HG02763 (cell line): ENCODE measurements at regions not wholly inside any gene's neighbourhood (a gene's known extent, or its start where the extent isn't known, plus 50 kb on each side); places are given as distances from the start of the nearest gene placed in this dataset.

Experiments used
- ATAC-seq: cut with Tn5 transposase; IDR thresholded peaks from one replicate; pipeline ENCODE4 v1.9.1; 2021; ENCODE audit warnings: mild to moderate bottlenecking, moderate library complexity; ENCODE audit not compliant: unreplicated experiment

DNA sequence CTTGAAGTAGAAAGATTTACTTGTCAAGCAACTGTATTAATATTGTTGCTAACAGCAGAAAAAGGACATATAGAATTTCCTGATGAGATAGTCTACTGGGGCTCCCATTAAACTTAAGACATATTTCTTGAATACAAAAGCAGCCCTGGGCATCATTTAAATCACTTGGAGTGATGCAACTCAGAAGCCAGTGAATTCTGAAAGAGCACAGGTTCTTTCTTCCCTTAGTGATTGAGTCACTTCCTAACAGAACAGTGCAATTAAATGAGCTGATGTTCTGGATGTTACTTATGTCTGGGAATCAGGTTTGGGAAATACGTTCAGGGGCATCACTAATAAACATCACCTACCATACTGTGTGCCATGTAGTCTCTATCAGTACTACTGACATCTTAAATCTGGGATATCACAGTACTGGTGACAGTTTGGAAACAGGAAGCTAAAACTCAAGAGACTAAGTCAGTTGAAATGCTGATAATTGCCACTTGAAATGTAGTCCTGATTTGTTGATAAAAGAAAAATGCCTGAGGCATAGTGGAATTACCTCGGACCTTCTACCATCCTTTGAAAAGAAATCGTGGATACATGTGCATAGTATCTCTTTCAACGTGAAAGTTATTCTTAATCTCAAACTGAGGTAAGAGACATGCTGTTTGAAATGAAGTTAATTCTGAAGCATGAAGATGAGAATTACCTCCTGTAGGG lies 249.2 kb upstream of the GPRIN3 start:
- no peak for ATAC-seq

DNA sequence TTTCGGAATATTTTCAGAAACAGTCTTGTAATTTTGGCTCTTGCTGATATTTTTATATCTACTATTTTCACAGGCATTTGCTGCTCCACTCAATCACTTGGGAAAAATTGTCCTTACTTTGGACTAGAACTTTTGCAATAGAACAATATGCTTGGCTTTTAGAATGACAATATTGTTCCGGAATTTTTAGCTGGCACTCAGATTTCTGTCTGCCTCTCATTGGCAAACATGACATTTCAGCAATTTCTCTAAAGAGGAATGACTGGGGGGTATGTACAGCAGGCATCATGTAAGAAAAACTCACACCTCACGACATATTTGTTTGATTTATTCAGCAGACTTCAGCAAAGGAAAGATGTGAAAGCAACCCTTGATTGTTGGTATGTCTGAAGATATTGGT lies 243.6 kb upstream of the GPRIN3 start:
- no peak for ATAC-seq

DNA sequence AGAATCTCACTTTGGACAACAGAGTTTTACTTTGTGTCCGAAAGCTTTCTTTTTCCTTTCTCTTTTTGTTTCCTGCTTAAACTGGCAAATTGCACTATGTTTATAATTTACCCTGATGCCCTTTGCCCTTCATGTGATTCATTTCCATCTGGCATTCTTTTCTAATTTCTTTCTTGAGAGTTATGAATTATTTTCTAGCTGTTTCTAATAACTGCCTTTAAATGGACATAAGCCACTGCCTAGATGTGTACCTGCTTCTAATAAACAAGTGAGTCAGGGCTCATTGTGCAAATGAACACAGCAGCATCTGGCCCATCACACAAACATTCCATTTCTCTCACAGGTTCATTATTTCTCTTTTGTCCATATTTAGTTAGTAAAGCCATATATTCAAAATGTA lies 242.3 kb upstream of the GPRIN3 start:
- ATAC-seq, result no peak

DNA sequence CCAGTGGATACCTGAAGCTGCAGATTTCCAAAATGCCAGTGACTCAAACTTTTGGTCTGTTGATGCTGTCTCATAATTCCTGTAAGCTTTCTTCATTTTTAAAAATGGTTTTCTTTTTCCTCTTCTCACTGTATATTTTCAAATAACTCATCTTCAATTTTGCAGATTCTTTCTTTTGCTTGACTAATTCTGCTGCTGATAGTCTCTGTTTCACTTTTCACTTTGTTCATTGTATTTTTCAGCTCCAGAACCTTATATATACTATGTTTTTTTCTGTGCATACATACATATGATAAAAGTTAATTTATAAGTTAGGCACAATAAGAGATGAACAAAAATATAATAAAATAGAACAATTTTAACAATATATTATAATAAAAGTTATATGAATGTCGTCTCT lies 237.7 kb upstream of the GPRIN3 start:
- ATAC-seq, result no peak

DNA sequence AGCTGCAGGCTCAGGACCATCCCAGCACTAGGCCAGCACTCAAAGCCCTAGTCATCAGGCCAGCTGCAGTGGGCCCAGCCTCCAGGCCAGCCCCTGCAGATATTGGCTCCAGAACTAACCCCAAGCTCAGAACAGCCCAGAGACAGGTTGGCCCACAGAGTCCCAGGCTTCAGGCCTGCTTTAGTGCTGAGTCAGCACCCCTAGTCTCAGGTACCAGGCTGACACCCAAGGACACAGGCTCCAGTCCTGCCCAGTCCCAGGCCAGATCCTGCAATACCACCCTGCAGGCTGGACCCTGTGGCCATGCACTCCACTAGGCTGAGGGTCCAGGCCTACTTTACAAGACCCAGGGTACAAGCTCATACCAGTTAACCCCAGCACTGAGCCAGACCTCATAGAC lies 234.4 kb upstream of the GPRIN3 start:
- ATAC-seq, result no peak

DNA sequence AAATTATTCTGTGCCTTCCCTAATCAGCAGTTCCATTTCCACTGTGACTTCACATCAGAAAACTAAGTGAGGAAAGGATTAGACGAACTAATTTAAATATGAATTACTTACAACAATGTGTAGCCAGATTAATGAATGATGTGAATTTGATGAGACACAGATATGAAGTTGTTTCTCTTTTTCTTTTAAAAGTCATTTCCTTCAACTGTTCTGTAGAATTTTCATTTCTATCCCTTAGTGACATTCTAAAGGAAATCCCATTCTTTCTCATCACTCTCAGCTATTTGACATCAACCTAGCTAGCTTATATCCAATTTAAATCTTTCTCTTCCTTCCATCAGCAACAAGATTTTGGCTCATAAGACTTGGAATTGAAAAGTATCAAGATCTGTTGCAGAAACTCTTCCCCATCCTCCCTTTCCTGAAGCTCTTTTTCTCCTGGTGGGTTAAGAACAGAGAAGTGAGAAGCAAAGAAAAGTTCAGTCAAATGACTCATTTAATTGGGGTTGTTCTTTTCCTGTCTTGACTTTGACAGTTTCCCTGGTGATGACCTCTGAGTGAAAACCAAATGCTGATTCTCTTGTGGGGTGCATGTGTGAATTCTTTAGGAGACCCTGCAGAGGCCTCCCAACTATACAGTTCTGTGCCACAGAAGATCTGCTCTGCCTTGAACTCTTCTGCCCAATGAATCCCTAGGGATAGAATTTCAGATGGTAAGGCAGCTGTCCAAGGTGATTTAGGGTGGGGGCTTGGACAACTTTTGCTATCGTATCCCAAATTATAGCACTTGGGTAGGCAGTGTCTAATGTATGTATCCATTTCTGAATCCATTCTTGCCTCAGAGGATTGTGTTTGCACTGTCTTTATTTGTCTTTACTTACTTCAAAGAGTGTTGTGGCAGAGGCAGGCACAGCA lies 232.5 kb upstream of the GPRIN3 start:
- ATAC-seq, result no peak

DNA sequence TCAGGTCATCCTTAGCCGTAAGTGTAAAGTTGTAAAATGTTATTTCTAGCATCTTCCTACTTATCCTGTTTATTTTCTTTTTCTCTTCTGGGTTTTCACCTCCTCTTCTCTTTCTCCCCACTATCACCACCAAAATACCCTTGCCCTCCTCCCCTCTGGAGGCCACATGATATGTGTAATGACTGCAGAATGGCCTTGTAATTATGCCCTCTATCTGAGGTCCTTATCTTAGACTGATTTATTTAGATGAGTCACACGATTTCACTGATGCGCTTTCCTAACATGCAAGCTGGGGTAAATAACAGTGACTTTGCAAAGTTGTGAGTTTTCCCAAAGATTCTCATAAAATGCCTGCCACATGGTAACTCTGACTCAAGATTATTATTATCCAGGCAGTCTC lies 231.8 kb upstream of the GPRIN3 start:
- no peak for ATAC-seq

DNA sequence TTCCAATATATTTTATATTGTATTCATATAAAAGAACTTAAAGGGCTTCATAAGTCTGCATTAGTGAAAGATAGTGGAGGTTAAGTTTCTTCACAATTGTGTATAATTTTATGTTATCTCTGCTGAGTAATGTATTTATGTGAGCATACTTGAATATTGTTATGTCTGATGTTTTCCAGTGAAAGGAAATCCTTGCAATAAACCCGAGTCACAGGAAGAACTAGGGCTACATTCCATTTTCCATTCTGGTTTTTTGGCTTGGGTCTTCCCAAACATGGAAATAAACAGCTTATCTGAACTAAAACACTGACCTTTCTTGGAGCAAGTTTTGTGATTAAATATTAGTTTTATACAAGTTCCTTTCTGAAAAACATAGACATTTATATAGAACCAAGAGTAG lies 231.3 kb upstream of the GPRIN3 start:
- ATAC-seq, result no peak

DNA sequence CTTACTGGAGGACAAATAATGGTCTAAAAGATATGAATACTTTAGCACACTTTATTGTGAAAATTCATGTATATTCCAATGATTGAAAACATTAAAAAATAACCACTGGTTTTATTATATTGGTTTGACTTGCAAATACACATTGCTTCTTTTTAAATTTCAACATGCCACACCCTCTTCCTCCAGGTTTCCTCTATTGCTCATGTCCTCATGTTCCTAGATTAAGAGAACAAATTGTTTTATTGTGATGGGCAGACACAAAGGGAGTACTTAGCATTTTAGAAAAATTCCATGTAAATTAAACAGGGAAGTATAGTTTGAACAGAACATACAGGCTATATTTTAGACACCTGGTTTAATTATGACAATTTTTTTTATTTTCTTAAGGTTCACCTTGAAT lies 230.6 kb upstream of the GPRIN3 start:
- no peak for ATAC-seq

DNA sequence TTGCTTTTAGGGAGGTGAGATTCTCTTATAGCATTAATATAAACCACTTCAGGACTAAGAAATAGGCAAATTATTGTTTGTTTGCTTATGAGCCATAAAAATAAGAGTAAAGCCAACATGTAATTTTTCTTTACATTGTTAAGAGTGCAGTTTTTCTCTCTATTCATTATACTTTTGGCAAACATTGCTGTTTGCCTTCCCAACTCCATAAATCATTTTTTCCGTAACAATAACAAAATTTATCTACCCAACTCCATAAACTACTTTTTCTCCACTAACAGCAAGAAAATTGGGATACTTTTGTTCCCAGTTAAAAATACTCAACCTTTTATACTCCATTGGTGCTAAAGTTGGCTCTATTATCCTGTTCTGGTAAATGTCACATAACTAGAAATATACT lies 229.7 kb upstream of the GPRIN3 start:
- ATAC-seq, result no peak

DNA sequence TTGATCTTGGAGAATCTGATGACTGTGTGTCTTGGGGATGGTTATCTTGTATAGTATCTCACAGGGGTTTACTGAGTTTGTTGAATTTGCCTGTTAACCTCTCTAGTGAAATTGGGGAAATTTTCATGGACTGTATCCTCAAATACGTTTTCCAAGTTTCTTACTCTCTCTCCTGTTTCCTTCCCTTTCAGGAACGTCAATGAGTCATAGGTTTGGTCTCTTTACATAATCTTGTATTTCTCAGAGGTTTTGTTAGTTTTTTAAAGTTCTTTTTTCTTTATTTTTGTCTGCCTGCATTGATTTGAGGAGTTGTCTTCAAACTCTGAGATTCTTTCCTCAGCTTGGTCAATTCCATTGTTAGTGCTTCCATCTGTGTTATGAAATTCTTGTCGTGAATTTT lies 227.7 kb upstream of the GPRIN3 start:
- no peak for ATAC-seq

DNA sequence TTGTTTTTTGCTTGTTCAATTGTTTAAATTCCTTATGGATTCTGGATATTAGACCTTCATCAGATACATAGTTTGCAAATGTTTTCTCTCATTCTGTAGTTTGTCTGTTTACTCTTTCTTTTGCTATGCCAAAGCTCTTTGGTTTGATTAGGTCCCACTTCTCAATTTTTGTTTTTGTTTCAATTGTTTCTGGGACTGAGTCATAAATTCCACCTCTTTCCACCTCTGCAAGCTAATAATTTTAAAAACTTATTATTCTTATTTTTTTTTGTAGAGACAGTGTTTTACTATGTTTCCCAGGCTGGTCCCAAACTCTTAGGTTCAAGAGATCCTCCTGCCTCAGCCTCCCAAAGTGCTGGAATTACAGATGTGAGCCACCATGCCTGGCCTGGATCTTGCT lies 226.8 kb upstream of the GPRIN3 start:
- no peak for ATAC-seq

DNA sequence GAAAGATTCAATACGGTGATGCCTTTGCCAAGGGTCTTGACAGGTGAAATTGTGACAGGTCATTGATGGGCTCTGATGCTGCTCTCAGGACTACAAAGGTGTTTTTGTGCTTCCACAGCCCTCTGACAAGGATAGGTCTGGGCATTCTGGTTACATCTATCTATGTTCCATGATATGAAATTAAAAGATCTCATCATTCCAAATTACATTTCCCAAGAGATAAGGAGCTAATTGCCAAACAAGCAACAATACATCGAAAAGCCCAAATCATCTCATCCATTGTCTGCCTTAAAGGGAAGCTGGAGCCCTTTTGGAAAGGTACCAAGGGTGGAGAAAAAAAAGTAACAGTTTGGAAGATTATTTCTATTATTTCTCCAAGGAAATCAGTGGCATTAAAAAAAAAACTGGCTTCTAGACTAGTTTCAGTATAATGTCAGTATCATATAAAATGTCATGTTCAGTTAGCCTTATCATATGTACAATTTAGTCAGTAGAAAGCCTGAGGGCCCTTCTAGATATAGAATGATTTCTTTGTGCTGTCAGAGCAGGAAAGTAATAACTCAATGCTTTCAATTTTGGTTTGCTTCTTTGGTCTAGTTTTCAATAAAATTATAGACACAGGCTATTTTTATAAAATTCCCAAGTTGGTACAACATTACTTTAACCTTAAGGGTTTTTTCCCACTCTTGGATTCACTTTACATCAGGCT lies 224.5 kb upstream of the GPRIN3 start:
- ATAC-seq, result no peak

DNA sequence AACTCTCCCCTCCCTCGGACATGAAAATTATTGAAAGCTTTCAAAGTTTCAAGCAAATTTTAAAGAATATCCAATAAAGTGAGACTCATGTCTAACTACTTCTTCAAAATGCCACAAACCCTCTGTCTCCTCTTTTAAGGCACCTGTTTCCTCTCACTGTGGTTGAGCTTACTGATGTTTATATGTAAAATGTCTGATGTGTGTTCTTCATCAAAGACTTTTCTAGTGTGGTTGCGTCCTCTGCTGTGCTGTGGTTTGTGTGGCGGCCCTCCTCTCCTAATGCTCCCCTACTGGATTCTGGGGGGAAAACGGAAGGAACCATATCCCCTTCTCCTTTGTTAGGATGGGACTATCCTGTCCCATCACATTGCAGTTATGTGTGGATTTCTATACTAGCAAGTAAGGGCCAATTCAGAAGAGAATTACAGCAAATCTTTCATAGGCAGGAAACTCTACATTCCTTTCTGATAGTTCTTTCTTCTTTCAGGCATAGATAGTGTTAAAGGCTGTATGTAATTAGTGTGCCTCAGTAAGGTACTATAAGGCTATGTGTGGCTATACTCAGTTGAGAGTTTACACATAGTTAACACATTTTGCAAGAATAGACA lies 221.0 kb upstream of the GPRIN3 start:
- ATAC-seq, result no peak

DNA sequence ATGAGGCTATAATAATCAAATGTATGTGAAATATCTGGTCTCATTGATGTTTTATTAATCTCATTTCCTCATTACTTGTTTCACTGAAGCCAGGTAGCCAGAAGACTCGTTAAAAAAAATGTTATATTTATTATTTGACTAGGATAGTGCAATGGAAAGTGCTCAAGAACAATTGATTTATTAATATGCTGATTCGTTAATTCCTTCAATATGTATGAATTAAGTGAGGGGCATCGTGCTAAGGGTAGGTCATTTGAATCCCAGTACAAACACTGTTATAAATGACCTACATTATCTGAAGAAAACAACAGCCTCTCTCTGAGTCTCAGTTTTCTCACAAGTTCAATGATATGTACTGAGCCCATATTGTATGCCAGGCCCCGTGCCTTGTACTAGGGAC lies 214.2 kb upstream of the GPRIN3 start:
- no peak for ATAC-seq

DNA sequence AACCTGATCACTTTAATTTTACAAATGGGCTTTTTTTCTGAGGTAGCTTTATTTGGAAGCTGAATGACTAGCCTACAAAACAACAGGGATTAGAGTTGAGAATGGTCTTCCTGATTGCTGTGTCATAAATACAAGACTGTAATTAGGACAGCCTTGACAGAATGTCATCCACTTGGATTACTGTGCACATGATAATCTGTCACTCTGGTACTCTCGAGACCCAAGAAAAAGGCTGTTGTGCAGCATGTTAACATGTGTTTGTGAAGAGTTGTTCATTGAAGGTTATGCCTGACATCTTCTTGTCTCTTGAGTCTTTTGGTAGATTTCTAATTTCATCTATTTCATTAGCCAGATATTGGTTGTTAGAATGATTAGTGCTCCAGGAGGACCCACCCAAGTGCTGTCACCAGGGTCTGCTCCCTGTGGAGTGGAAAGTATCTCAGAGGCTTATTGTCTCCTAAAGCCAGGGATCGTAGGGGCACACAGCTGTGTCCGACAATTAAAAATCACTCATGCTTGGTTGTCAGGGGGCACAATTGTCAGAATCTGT lies 212.2 kb upstream of the GPRIN3 start:
- ATAC-seq, result no peak

DNA sequence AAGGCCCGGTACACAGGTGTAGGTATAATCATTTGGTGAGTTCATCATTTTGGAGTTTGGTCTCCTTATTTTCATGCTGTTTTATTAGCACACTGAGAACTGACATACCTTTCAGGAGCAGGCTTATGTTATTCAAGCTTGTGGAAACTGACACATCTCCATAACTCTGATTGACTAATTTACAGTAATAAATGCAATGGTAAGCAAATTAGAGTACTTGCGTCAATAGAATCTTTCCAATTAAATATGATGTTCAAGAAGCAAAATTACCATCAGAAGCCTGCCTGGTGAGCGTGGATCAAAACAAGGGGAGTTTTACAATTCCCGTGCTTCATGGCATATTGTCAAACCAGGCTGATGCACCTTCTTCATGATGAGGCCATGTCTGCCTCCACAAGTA lies 210.7 kb upstream of the GPRIN3 start:
- no peak for ATAC-seq

DNA sequence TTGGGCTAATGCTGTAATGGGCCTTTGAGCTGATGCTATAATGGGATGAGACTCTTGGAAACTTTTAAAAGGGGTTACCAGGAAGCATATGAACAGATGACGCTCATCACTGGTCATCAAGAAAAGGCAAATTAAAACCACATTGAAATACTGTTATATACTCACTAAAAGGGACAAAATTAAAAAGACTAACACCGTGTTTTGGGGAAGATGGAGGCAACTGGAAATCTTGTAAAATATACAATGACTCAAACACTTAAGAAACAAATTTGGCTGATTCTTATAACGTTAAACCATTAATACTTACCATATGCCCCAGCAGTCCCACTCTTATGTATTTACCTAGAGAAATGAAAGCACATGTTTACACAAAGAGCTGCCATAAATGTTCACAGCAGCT lies 207.2 kb upstream of the GPRIN3 start:
- no peak for ATAC-seq

DNA sequence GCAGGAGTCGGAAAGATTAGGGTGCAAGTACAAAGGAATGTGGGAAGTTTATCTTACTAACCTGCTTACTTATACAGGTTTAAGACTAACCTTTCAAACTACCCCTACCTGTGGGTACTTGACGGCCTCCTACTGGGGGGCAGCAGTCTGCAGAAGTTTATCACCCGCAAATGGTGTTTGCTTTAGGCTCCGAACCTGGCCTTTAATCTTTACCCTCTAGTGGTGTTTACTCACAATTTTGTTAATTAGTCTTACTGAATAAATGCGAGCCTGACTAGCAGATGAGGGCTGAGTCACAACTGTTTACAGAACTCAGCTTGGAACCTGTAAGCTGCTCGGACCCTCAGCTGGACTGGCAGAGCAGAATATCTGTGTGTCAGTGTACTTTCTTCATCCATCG lies 204.2 kb upstream of the GPRIN3 start:
- no peak for ATAC-seq

DNA sequence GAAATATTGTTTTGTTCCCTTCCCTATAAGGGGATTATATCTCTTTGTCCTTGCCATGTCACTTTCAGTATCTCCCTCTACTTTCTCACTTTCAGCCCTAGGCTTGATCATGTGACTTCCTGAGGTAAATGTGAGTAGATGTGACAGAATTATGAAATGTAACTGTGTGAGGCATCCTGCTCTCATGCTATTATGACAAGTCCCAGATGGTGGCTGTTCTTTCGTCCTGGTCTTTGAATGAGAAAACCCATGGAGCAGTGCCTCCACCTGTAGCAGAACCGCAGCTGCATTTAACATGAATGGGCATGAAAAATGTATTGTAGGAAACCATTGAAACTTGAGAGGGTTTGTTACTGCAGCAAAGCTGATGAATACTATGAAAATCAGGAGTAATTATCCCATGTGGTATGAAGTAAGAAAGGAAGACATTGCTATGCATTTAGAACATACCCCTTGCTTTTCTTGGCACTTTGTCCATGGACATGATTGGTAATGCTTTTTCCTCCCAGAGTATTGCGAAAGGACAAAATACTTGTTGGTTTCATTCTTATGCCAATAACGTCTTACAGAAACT lies 202.2 kb upstream of the GPRIN3 start:
- peak; percentile 97 for ATAC-seq
